HG02938 (cell line): ENCODE measurements at regions not wholly inside any gene's neighbourhood (a gene's known extent, or its start where the extent isn't known, plus 50 kb on each side); places are given as distances from the start of the nearest gene placed in this dataset.
"Not testable (repeated sequence)": the region's sequence is repeated elsewhere in the genome, so short reads cannot be mapped to it uniquely, and the experiment has no call there.

Experiments used
- ATAC-seq: cut with Tn5 transposase; IDR thresholded peaks from one replicate; pipeline ENCODE4 v1.9.1; 2021; ENCODE audit warnings: mild to moderate bottlenecking, moderate library complexity; ENCODE audit not compliant: unreplicated experiment

DNA sequence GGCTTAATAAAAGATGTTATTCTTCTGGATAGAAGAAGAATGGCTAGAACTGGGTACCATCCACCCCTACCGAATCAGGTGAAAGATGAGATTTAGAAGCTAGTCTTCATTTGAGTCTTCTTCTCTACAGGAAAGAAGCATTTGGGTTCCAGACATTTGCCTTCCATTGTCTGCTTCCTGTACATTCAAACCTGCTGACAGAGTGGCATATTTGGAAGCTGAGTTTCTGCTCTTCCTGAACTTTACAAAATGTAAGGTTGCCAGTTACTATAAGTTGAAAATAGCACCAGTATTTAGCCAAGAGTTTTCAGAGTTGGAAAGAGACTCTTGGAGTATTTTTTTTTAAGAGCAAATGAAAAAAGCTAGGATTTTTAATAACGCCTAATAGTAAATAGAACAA lies 525.4 kb upstream of the TLE4 start:
- no peak for ATAC-seq

DNA sequence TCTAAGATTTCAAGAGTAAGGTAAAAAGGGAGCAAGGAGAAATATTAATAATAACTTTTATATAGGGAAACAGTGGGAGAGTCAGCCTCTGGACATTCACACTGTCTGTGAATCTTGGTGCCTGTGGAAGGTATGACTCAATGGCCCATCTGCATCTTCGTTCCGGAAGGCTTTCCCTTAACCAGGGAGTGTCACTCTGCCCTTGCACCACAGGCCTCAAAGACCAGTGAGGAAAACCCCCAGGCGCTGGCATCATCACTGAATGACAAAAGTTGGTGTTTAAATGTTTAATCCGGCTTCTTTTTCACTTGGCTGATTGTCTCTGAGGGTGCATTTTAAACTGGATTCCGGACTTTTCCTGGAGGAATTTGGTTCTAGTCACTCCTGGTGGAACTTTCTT lies 522.4 kb upstream of the TLE4 start:
- ATAC-seq: no peak

DNA sequence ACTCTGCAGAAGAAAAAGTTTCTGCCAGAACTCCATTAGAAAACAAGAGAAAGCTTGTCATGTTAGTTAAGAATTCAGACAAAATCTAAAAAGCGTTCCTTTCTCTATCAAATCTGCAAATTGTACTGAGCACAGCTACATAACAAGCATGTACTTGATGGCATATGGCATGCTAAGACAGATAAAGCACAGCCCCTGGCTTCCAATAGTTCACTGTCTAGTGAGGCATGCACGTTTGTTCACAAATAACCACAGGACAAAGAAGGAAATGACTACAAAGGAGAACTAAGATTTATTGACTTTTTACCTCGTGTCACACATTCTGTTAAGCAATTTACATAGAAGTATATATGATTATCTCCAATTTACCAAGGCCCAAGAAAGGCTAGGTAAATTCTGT lies 518.2 kb upstream of the TLE4 start:
- ATAC-seq: no peak

DNA sequence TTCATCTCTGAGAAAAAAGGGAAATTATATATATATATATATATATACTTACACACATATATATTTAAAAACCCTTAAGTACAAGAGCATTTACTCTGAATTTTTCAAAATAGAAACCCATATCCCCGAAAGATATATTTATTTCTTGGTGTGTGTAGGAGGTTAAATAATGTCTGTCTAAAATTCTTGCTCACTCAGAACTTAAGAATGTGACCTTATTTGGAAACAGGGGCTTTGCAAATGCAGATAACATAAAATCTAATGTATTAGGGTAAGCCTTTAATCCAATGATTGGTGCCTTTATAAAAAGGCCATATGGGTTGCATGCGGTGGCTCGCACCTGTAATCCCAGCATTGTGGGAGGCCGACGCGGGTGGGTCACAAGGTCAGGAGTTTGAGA lies 517.3 kb upstream of the TLE4 start:
- no peak for ATAC-seq

DNA sequence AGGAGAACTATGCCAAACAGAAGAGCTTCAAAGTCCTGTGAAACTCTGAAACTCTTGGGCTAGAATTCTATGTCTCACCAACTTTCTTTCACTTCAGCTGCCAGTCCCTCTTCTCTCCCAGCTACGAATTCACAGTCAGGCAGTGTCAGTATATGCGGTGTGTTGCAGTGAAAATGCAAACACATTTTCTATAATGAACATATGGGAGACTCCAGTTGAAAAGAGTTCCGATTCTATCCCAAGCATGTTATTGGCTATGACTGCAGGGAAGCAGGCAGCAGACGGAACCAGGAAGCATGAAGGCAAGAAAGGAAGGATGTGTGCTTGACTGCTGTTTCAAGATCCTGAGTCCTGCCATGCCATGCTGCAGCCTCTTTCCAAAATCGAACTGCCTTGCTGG lies 515.7 kb upstream of the TLE4 start:
- ATAC-seq: no peak

DNA sequence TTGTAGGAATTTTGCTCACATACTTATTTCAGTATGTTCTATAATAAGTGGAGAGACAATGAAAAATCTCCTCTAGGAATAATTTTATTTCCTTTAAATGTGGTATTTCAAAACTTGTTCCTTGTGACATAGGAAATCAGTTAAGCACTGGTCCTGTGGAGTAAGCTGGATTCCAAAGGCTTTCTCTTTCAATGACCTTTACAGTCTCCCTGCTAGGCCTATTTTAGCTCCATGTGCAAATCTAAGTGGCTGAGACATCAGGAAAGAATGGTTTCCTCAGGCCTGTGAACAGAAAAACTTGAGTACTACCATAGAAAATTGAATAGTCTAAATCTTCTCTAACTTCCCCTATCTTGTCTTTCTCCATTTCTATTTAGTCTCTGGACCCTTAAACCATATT lies 514.2 kb upstream of the TLE4 start:
- ATAC-seq: no peak

DNA sequence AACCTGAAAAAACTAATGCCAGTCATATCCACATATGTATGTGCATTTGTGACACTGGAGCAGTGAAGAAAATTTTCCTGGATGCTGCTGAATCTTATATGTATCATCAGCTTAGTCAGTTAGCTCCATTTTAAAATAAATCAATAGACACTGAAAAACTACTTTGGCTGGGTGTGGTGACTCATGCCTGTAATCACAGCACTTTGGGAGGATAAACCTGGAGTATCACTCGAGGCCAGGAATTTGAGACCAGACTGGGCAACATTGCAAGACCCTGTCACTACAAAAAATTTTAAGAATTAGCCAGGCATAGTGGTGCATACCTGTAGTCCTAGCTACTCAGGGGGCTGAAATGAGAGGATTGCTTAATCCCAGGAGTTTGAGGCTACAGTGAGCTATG lies 511.0 kb upstream of the TLE4 start:
- no peak for ATAC-seq

DNA sequence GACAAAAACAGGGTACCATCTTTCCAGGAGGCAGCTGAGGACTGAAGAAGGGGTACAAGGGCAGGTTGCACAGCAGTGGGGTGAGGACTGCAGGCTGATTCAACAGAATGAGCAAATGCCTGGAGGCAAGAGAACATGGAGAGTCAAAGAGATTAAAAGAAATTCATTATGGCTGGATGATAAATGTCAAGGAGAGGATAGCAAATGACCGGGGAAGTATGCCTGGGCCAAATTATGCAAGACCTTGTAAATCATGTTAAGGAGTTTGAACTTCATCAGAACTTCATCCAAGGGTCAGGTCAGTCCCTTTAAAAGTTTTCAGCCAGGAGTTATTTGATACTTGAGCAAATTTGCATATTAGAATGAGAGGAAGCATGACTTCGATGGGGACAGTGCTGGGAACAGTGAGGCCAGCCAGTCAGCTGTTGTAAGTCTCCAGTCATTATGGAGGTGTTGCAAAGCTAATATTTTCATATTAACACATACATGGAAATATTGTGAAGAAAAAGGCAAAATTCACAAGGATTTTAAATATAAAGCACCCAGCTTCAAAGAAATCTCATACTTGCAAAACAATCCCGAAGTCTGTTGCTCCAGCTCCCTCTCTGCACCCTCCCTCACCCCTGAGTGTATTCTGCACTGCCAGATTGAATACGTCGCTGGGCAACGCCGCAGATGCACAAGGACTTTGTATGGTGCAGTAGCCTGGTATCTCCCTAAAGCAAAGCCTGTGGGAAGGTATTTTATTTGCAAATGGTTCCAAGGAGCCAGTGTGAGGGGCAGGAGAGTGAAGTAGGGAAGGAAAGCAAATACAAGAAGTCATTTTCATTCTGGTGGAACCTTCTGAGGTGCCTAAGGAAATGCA lies 509.8 kb upstream of the TLE4 start:
- no peak for ATAC-seq

DNA sequence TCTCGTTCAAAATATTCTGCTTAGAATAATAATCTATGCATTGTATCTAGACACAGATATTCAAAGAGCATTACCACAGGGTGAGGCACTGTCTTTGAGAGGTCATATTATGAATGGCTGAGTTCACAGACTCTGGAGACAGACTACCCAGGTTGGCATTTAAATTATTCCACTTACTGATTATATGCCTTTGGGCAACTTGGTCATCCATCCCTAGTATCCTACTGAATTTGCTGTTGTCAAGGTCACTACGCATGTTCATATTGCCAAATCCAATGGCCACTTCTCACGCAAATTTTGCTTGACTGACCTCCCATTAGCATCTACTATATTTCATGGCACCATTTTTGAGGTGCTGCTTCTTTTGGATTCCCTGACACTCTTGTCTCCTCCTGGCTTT lies 498.6 kb upstream of the TLE4 start:
- no peak for ATAC-seq

DNA sequence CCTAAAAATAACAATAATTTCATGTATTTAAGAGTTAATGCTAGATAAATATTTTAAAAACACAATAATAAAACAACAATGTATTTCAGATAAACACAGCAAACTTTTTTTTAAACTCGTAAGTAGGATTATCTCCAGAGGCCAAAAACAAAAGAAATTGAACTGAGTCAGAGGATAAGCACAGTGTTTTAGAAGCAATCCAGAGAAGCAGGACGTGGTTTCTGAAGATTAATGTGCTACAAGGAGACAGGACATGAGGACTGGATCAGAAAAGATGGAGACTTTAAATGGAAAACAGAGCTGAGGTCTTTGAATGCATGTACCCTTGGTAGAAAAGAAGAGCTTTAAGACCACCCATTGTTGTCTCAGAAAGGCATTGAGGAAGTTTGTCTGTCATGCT lies 491.2 kb upstream of the TLE4 start:
- ATAC-seq: no peak

DNA sequence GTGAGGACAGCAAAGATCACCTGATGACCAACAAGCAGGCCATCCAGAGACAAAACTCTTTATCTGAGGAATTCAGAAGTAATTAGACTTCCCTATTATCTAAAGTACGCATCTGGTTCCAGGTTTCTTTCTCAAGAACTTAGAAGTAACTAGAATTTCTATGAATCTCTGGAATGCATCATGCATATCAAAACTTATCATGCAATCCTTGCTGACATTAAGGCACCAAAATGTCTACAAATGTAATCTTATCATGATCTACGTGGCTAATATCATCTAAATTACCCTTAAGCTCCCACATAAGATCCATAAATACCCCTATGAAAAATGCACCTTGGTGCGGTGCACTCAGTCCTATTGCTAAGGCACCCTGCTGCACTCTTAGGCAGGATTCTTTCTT lies 488.1 kb upstream of the TLE4 start:
- ATAC-seq: no peak

DNA sequence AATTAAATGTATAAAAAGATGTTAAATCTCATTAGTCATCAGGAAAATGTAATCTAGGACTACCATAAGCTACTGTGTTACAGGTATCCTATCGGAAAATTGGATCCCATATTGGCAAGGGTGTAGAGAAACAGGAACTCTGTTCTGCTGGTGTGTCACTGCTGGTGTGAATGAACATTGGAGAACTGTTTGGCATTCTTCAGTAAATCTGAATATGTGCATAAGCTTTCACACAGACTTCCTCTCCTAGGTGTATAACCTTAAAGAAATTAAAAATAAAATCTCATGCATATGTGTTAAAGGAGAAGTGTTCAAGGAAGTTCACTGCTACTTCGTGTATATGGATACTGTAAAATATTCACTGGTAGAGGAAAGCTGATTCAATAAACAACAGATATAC lies 484.6 kb upstream of the TLE4 start:
- no peak for ATAC-seq

DNA sequence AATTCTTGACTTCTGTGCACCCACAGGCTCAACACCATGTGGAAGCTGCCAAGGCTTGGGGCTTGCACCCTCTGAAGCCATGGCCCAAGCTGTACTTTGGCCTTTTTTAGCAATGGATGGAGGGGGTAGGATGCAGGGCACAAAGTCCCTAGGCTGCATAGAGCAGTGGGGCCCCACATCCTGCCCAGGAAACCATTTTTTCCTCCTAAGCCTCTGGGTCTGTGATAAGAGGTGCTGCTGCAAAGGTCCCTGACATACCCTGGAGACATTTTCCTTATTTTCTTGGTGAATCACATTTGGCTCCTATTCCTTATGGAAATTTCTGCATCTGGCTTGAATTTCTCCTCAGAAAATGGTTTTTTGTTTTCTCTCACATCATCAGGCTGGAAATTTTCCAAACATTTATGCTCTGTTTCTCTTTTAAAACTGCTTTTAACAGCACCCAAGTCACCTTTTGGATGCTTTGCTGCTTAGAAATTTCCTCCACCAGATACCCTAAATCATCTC lies 482.7 kb upstream of the TLE4 start:
- ATAC-seq: no peak

DNA sequence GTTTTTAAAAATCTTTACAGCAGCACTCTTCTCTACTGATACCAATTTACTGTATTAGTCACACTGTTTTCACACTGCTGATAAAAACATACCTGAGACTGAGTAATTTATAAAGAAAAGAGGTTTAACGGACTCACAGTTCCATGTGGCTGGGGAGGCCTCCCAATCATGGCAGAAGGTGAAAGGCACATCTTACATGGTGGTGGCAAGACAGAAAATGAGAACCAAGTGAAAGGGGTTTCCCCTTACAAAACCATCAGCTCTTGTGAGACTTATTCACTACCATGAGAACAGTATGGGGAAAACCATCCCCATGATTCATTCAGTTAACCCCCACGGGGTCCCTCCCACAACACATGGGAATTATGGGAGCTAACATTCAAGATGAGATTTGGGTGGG lies 481.9 kb upstream of the TLE4 start:
- ATAC-seq: not testable (repeated sequence)

DNA sequence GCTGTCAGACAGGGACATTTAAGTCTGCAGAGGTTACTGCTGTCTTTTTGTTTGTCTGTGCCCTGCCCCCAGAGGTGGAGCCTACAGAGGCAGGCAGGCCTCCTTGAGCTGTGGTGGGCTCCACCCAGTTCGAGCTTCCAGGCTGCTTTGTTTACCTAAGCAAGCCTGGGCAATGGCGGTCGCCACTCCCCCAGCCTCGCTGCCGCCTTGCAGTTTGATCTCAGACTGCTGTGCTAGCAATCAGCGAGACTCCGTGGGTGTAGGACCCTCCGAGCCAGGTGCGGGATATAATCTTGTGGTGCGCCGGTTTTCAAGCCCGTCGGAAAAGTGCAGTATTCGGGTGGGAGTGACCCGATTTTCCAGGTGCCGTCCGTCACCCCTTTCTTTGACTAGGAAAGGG lies 468.5 kb upstream of the TLE4 start:
- not testable (repeated sequence) for ATAC-seq

DNA sequence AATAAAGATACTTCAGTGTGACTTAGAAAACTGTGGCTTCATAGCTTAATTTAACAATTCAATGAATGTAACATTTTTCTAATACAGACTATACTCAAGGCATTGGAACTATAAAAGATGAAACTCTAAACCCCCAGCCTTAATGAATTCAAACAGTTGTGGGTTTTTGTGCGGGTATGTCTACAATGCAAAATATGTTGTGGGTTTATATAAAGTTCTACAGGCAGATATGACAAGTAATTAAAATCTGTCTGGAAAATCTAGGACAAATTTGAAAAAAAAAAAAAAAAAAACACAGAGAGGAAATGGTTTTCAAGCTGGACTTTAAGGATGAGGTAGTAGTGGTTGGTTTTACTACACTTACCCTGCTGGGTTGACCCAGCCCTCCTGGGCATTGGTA lies 467.5 kb upstream of the TLE4 start:
- ATAC-seq: no peak

DNA sequence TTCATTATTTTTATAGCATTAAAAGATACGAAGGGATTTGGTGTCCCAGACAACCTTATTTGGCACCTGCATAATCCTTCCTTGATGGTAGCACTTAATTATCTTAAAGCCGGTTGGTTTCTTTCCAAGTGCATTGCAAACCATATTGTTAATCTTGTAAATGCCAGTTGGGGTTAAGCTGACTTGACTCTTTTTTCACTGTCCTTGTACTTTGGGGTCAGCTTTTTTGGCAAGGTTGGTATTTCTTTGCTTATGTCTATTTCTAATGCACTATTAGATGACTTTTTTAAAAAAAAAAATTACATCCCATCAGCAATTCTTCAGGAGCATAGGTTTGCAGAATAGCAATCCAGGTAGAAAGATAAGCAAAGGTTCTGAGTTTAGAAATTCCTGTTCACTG lies 466.8 kb upstream of the TLE4 start:
- ATAC-seq: no peak

DNA sequence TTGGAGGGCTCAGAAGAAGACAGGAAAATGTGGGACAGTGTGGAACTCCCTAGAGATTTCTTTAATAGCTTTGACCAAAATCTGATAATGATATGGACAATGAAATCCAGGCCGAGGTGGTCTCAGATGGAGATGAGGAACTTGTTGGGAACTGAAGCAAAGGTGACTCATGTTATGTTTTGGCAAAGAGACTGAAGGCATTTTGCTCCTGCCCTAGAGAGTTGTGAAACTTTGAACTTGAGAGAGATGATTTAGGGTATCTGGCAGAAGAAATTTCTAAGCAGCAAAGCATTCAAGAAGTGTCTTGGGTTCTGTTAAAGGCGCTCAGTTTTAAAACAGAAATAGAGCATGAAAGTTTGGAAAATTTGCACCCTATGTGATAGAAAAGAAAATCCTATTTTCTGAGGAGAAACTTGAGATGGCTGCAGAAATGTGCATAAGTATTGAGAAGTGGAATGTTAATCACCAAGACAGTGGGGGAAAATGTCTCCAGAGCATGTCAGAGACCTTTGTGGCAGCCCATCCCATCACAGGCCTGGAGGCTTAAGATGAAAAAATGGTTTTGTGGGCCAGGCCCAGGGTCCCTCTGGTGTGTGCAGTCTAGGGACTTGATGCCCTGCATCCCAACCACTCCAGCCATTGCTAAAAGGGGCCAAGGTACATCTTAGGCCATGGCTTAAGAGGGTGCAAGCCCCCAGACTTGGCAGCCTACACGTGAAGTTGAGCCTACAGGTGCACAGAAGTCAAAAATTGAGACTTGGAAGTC lies 463.7 kb upstream of the TLE4 start:
- ATAC-seq: no peak

DNA sequence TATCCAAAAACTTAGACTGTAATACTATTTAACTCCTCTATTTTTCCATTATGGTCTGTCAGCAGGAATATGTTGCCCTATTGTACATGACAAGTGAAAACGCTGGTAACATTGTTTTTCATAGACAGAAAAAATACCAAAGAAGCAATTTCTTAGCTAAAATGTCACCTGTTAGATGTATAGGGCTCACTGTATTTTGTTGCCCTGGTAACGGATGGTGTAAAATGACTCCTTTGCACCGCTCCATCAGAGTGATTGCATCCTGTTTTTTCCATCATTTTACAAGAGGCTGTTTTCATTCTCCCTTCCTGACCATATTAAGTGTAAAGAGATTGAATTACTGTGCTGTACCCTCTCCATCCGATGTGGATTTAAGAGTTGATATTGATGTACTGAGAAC lies 460.1 kb upstream of the TLE4 start:
- ATAC-seq: no peak

DNA sequence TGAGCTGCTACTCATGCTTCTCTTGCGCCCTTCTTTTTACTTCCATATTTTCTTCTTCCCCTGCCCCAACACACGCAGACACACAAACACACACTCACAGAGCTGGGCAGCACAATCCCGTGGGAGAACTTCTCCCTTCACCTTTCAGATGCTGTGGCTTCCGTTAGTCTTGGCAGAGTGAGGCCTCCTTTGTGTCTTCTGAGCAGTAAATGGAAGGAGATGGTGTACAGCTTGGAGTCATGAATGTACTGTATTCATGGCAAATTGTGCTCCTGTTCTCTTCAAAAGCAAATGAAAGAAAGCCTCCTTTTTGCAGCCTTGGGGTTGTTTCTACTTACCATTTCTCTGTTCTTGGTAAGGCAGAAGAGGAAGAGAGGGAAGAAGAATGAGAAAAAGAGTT lies 456.6 kb upstream of the TLE4 start:
- no peak for ATAC-seq

DNA sequence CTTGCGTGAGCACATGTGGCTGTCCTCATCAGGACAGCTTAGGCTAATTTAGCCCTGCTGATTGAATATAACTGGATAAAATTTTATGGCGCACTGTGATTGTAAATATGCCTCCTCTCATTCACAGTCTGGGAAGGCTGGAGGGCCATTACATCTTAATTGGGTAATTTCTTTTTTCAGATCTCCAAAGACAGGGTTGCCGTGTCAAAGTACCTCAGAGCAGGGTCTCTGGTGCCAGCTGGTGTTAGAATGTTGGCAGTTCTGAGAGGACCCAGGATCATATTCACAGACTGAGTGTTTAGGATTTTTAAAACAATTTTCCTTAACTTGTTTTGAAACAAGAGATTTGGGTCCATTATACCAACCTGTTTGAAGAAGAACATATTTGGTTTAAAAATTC lies 455.7 kb upstream of the TLE4 start:
- no peak for ATAC-seq

DNA sequence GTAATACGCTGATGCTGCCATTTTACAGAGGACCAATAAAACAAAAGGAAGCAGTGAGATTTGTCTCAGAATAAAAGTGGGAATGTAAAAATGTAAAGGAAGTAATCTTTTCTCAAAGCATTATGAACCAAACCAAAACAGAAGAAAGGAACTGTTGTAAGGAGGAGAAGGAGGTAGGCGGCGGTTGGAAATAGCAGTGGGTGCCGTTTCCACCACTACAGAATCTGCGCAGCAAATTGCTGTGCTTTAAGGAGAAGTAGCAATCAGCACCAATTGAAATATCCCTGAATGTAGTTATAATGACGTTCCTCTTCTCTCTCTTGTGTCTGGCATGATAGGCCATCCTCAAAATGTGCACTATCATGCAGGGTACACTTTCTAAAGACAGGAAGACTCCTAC lies 455.1 kb upstream of the TLE4 start:
- ATAC-seq: no peak
